ENCODE measurements at regions not wholly inside any gene's neighbourhood (a gene's known extent, or its start where the extent isn't known, plus 50 kb on each side); places are given as distances from the start of the nearest gene placed in this dataset.
A peak's percentile ranks its signal among the peaks of the same experiment; 100 is the strongest.

DNA sequence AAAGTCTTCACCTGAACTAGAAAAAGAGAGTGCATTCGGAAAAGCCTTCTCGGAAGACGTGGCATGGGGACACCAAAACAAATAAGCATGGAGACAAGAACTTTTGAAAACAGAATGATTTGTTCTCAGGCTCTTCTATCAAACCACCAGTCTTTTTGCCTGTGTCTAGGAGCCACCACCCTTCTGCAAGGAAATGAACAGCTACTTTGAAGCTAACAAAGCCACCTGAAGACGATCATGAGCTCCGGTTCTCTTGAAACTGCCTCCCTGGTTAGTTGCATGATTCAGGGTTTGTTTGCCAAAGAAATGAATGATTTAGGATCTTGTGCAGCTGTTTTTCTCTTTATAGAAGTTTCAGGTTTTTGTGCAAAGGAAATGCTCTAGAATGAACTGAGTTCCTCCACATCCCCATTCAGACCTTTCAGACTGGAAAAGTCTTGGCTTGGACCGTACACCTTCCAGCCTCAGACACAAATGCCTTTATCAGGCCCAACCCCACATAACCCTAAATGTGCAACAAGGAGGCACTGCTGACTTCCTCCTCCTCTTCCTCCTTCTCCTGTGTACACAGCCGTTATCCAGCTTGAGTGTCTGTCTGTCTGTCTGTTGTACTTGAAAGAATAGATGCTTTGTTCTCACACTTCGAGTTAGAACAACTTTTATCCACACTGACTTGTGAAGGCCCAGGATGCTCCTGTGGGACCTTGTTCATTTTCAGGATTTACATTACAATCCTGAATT is 334.8 kb upstream of the KLF3 start:
- Histone ChIP-seq H3K27ac (peak overlapping the region in 1 of 8 donors; percentile 21), H3K27me3 (replicated peaks in 1 of 7) (no peaks in the 10 kb centered on the region), H3K4me1 (peaks cover 0 to 59% (median 7%) of the 10 kb centered on the region in 6 donors), H3K36me3 (no peaks in the 10 kb centered on the region), H3K9me3 (peaks cover 0 to 13% (median 2%) of the 10 kb centered on the region in 8 donors), H3K4me3 (no peak overlapping the region)
- WGBS, 5 donors, result 44 to 63% (median 56%) methylated on average over 8 of the region's 8 CpGs
- no peak for DNase-seq
- TF ChIP-seq, protein P1, sequence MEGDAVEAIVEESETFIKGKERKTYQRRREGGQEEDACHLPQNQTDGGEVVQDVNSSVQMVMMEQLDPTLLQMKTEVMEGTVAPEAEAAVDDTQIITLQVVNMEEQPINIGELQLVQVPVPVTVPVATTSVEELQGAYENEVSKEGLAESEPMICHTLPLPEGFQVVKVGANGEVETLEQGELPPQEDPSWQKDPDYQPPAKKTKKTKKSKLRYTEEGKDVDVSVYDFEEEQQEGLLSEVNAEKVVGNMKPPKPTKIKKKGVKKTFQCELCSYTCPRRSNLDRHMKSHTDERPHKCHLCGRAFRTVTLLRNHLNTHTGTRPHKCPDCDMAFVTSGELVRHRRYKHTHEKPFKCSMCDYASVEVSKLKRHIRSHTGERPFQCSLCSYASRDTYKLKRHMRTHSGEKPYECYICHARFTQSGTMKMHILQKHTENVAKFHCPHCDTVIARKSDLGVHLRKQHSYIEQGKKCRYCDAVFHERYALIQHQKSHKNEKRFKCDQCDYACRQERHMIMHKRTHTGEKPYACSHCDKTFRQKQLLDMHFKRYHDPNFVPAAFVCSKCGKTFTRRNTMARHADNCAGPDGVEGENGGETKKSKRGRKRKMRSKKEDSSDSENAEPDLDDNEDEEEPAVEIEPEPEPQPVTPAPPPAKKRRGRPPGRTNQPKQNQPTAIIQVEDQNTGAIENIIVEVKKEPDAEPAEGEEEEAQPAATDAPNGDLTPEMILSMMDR (IDR thresholded peaks at IDR 0.05 in 8 of 11, conservative IDR thresholded peaks at IDR 0.05 in 3 of 11), result no peak
- no peak for TF ChIP-seq POLR2AphosphoS5 (IDR thresholded peaks at IDR 0.05)
- no peak for TF ChIP-seq POLR2A (IDR thresholded peaks at IDR 0.05)
- intact Hi-C loops (cut with DNase I; ENCODE audit: low total_unique reads), result loop anchor here (10.0 kb wide), 1 partner anchor 396 kb away; no protein-coding TSS in a partner anchor

DNA sequence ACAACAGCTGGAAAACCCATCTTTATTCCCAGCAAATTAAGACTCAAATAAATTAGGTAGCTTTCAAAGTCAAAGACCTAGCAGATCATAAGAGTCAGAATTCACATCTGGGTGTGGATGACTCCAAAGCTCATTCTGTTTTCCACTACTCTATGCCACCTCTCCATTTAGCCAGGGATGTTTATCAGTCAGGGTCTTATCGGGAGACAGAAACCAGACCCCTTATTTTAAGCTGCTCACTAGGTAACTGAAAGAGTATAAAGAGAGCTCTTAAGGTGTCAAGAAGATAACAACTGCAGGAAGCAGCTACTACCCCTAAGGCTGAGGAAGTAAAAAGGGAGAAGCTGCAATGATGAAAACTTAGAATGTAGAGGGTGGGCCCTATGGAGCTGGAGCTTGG is 333.7 kb upstream of the KLF3 start:
- Histone ChIP-seq H3K9me3 (peaks cover 0 to 7% (median 2%) of the 10 kb centered on the region in 8 donors), H3K27me3 (replicated peaks in 1 of 7) (no peaks in the 10 kb centered on the region), H3K4me1 (peaks cover 0 to 71% (median 16%) of the 10 kb centered on the region in 6 donors), H3K4me3 (no peak overlapping the region), H3K36me3 (no peaks in the 10 kb centered on the region), H3K27ac (peak overlapping the region in 1 of 8 donors; percentile 7)
- no peak for DNase-seq
- intact Hi-C loops (cut with DNase I; ENCODE audit: low total_unique reads), result no loop called here
- 66 to 78% (median 67%) methylated on average over 1 of the region's 1 CpG for WGBS, 5 donors
- TF ChIP-seq, protein P1 (IDR thresholded peaks at IDR 0.05 in 8 of 11, conservative IDR thresholded peaks at IDR 0.05 in 3 of 11), result no peak
- no peak for TF ChIP-seq POLR2A (IDR thresholded peaks at IDR 0.05)
- no peak for TF ChIP-seq POLR2AphosphoS5 (IDR thresholded peaks at IDR 0.05)

GRCh38 chr4:38330936-38331335 is 333.1 kb upstream of the KLF3 start:
- intact Hi-C loops (cut with DNase I; ENCODE audit: low total_unique reads), result no loop called here
- H3K4me1 ChIP-seq, result peaks cover 0 to 77% (median 20%) of the 10 kb centered on the region in 6 donors
- 74 to 96% (median 91%) methylated on average over 7 of the region's 7 CpGs for WGBS, 5 donors

DNA sequence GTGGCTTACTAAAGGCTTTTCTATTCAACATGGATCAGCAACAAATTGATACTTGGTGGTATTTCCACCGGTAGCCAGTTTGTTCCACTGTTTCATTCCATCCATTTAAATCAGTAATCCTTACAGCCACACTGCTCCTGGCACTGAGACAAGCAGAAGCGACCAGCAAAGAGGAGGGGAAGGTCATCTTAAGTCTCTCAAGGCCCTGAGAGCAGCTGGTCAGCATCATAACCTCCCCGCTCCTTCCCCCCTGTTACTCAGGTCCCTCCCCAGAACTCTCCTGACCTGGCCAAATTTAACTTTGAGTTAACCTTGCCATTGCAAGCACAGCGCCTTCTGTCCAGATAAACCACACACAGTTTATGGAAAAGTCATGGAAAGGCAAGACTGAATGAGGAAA is 331.3 kb upstream of the KLF3 start:
- H3K36me3 ChIP-seq, result no peaks in the 10 kb centered on the region
- H3K27ac ChIP-seq, result peak overlapping the region in 2 of 8 donors; percentile 28 to 36
- intact Hi-C loops (cut with DNase I; ENCODE audit: low total_unique reads), result no loop called here
- H3K27me3 ChIP-seq (replicated peaks in 1 of 7), result no peaks in the 10 kb centered on the region
- no peak for DNase-seq
- H3K4me3 ChIP-seq, result no peak overlapping the region
- 59 to 74% (median 70%) methylated on average over 4 of the region's 4 CpGs for WGBS, 5 donors
- H3K9me3 ChIP-seq, result peaks cover 0 to 13% (median 5%) of the 10 kb centered on the region in 8 donors
- TF ChIP-seq, protein P1 (IDR thresholded peaks at IDR 0.05 in 8 of 11, conservative IDR thresholded peaks at IDR 0.05 in 3 of 11), result no peak
- TF ChIP-seq POLR2AphosphoS5 (IDR thresholded peaks at IDR 0.05), result no peak
- TF ChIP-seq POLR2A (IDR thresholded peaks at IDR 0.05), result no peak
- peaks cover 0 to 78% (median 20%) of the 10 kb centered on the region in 6 donors for H3K4me1 ChIP-seq

More at GRCh38 chr4:38330936-38331335, 333.1 kb upstream of the KLF3 start:
- no peaks in the 10 kb centered on the region for H3K36me3 ChIP-seq
- DNase-seq, result no peak
- TF ChIP-seq POLR2AphosphoS5 (IDR thresholded peaks at IDR 0.05), result no peak
- TF ChIP-seq POLR2A (IDR thresholded peaks at IDR 0.05), result no peak
- TF ChIP-seq, protein P1 (IDR thresholded peaks at IDR 0.05 in 8 of 11, conservative IDR thresholded peaks at IDR 0.05 in 3 of 11), result no peak
- peak overlapping the region in 1 of 8 donors; percentile 7 for H3K27ac ChIP-seq
- H3K27me3 ChIP-seq (replicated peaks in 1 of 7), result no peaks in the 10 kb centered on the region
- peaks cover 0 to 7% (median 2%) of the 10 kb centered on the region in 8 donors for H3K9me3 ChIP-seq
- no peak overlapping the region for H3K4me3 ChIP-seq

Measured in spleen (tissue), 11 donors.